ENCODE measurements at regions not wholly inside any gene's neighbourhood (a gene's known extent, or its start where the extent isn't known, plus 50 kb on each side); places are given as distances from the start of the nearest gene placed in this dataset.

DNA sequence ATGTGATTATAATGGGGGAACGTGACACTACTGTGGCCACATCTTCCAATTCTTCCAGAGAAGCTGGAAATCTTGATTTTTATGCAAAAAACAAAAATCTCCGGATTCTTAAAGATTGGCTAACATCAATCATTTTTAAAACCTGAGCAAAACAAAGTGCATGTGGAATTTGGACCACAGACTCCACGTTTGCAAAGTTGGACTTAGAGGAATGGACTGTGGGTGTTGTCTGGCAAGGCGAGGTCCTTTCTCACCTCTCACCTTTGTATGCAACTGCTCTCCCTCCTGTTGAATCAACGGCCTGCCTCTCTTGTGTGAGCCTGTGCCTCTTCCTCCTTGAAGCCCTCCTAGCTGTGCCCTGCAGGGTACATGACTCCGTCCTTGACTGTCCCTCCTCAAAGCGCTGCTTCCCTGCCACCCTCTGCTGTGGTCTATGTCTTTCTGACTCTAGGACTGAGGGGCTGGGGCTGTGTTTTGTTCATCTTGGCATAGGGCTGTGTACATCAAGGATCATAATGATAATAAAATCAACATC, 122.4 kb downstream of the PHETA1 start:
- TF ChIP-seq TAF1 (IDR thresholded peaks at IDR 0.05; ENCODE audit: low read depth), result no peak
- TF ChIP-seq CEBPB (IDR thresholded peaks at IDR 0.05), result no peak
- TF ChIP-seq NFIC (IDR thresholded peaks at IDR 0.05), result no peak
- TF ChIP-seq, protein P1, sequence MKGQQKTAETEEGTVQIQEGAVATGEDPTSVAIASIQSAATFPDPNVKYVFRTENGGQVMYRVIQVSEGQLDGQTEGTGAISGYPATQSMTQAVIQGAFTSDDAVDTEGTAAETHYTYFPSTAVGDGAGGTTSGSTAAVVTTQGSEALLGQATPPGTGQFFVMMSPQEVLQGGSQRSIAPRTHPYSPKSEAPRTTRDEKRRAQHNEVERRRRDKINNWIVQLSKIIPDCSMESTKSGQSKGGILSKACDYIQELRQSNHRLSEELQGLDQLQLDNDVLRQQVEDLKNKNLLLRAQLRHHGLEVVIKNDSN (IDR thresholded peaks at IDR 0.05), result no peak
- TF ChIP-seq REST (IDR thresholded peaks at IDR 0.05; ENCODE audit: low read depth), result no peak
- TF ChIP-seq TCF12 (IDR thresholded peaks at IDR 0.05; ENCODE audit: low read depth), result no peak
- TF ChIP-seq, protein P2, sequence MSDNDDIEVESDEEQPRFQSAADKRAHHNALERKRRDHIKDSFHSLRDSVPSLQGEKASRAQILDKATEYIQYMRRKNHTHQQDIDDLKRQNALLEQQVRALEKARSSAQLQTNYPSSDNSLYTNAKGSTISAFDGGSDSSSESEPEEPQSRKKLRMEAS (IDR thresholded peaks at IDR 0.05), result no peak
- TF ChIP-seq TEAD4 (IDR thresholded peaks at IDR 0.05), result no peak
- TF ChIP-seq EP300 (IDR thresholded peaks at IDR 0.05; ENCODE audit: borderline replicate concordance), result no peak
- TF ChIP-seq FOXM1 (IDR thresholded peaks at IDR 0.05; ENCODE audit: borderline replicate concordance, low read depth), result no peak
- no peak for TF ChIP-seq RAD21 (IDR thresholded peaks at IDR 0.05; ENCODE audit: low read depth)
- no peak for TF ChIP-seq YY1 (IDR thresholded peaks at IDR 0.05; ENCODE audit: low read depth)
- no peak for TF ChIP-seq CREB1 (IDR thresholded peaks at IDR 0.05; ENCODE audit: low read depth)
- no peak for TF ChIP-seq ZBTB7A (IDR thresholded peaks at IDR 0.05; ENCODE audit: low read depth)

GRCh38 chr12:111245701-111246476, 123.0 kb downstream of the PHETA1 start:
- TF ChIP-seq FOXM1 (IDR thresholded peaks at IDR 0.05; ENCODE audit: borderline replicate concordance, low read depth), result no peak
- no peak for TF ChIP-seq CEBPB (IDR thresholded peaks at IDR 0.05)
- TF ChIP-seq RAD21 (IDR thresholded peaks at IDR 0.05; ENCODE audit: low read depth), result no peak
- TF ChIP-seq TAF1 (IDR thresholded peaks at IDR 0.05; ENCODE audit: low read depth), result no peak
- TF ChIP-seq ZBTB7A (IDR thresholded peaks at IDR 0.05; ENCODE audit: low read depth), result no peak
- no peak for TF ChIP-seq REST (IDR thresholded peaks at IDR 0.05; ENCODE audit: low read depth)

DNA sequence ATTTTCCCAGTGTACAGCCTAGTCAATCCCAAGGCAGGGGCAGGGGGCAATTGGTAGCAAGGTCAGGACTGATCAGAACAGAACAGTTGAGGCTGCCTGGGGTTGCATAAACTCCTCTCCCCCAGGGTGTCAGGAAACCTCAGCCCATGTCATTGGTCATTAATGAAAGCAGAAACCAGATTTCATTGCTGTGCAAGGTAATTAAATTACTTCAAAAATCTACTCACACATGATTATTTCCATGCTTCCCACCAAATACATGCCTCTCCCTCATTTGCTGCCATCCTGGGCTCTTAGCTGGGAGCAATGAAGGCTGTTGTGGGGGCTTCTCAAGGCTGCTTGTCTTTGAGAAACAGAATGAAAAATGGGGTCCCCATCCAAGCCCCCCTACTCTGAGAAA, 124.2 kb downstream of the PHETA1 start:
- TF ChIP-seq, protein P2 (IDR thresholded peaks at IDR 0.05), result no peak
- no peak for TF ChIP-seq FOXM1 (IDR thresholded peaks at IDR 0.05; ENCODE audit: borderline replicate concordance, low read depth)

DNA sequence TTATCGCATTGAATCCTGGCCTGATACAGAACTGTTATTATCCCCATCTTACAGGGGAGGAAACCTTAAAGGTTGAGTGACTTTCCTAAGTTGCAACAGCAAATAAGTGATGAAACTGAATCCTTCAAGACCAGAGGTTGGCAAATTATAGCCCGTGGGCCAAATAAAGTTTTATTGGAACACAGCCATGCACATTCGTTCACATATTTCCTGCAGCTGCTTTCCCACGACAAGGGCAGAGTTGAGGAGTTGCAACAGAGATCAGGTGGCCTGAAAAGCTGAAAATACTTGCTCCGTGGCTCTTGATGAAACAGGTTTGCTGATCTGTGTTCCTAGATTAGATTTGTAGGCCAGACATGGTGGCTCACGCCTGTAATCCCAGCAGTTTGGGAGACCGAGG, 126.7 kb downstream of the PHETA1 start:
- TF ChIP-seq NFIC (IDR thresholded peaks at IDR 0.05) (no peak), RAD21 (IDR thresholded peaks at IDR 0.05; ENCODE audit: low read depth) (no peak), CREB1 (IDR thresholded peaks at IDR 0.05; ENCODE audit: low read depth) (no peak), TCF12 (IDR thresholded peaks at IDR 0.05; ENCODE audit: low read depth) (no peak)

- no peak for TF ChIP-seq RAD21 (IDR thresholded peaks at IDR 0.05; ENCODE audit: low read depth)
Observed at GRCh38 chr12:111240374-111240773, 128.5 kb downstream of the PHETA1 start.

DNA sequence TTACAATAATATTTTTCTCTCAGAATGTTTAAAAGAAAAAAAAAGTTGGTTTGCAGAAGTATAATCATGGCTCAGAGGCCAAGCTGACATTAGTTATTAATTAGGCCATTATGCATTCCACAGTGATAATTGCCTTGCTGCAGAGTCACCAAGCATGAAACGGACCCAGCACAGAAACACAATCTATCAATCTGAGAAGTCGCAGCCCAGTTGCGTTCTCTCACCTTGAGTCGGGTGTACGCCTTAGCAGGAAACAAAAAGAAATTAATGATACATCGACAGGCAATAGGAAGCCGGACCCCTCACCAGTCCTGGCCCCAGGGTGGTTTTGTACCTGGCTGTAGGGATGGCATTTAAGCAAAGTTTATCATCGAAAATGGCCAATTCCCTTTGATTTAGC, 129.7 kb downstream of the PHETA1 start:
- TF ChIP-seq EGR1 (IDR thresholded peaks at IDR 0.05) (no peak), RAD21 (IDR thresholded peaks at IDR 0.05; ENCODE audit: low read depth) (no peak), YY1 (IDR thresholded peaks at IDR 0.05; ENCODE audit: low read depth) (no peak), CREB1 (IDR thresholded peaks at IDR 0.05; ENCODE audit: low read depth) (no peak), TCF12 (IDR thresholded peaks at IDR 0.05; ENCODE audit: low read depth) (no peak), EP300 (IDR thresholded peaks at IDR 0.05; ENCODE audit: borderline replicate concordance) (no peak), CEBPB (IDR thresholded peaks at IDR 0.05) (no peak), TAF1 (IDR thresholded peaks at IDR 0.05; ENCODE audit: low read depth) (no peak)
- TF ChIP-seq, protein P1 (IDR thresholded peaks at IDR 0.05), result no peak
- TF ChIP-seq, protein P2 (IDR thresholded peaks at IDR 0.05), result no peak

Measured in Ishikawa (cell line).